ENCODE measurements at regions not wholly inside any gene's neighbourhood (a gene's known extent, or its start where the extent isn't known, plus 50 kb on each side); places are given as distances from the start of the nearest gene placed in this dataset.
A peak's percentile ranks its signal among the peaks of the same experiment; 100 is the strongest.

DNA sequence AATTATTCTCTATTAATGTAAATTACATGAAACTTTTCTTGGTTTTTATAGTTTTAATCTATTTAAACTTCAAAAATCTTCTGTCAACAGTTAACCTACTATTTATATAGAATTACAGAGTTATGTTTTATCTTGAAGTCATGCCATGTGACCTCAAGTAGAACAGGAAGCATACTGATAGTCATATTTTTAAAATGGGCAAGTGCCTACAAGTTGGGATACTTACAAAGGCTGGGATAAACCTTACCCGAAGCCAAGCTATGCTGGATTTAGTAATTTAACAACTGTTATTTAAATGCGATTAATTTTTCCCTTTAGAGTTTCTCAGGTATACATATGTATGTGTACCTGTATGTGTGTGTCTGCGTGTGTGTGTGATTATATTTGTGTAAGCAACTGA, 266.9 kb downstream of the RASSF9 start:
- DNase-seq (ENCODE audit: low spot score) = no peak
- in situ Hi-C loops (cut with MboI; ENCODE audit: low pct_unique_long_range_greater_than_20kb, low sequenced_read_pairs, unreplicated experiment) = no loop called here
- TF ChIP-seq CTCF (IDR thresholded peaks at IDR 0.05; ENCODE audit: extremely low read depth, insufficient read depth, missing control alignments) = no peak

GRCh38 chr12:85572956-85573355, 263.3 kb downstream of the RASSF9 start:
- in situ Hi-C loops (cut with MboI; ENCODE audit: low pct_unique_long_range_greater_than_20kb, low sequenced_read_pairs, unreplicated experiment) = no loop called here
- no peak for TF ChIP-seq CTCF (IDR thresholded peaks at IDR 0.05; ENCODE audit: extremely low read depth, insufficient read depth, missing control alignments)
- no peak for DNase-seq (ENCODE audit: low spot score)

GRCh38 chr12:85573635-85574214, 262.5 kb downstream of the RASSF9 start:
- in situ Hi-C loops (cut with MboI; ENCODE audit: low pct_unique_long_range_greater_than_20kb, low sequenced_read_pairs, unreplicated experiment) = no loop called here
- DNase-seq (ENCODE audit: low spot score) = no peak
- TF ChIP-seq CTCF (IDR thresholded peaks at IDR 0.05; ENCODE audit: extremely low read depth, insufficient read depth, missing control alignments) = no peak

DNA sequence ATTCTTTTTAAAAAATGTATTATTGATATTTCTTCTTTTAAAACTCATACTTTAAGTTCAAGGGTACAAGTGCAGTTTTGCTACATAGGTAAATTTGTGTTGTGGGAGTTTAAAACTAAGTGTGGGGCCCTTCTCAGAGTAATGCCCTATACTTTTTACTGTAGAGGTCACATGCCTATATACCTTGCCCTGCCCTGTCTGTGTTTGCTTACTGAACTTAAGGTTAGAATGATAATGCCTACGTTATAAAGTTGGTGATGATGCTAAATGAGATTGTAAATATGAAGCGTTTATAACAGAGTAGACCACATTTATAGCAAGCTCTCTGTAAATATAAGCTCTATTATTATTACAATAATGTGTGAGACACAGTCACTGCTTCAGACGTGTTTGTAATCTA, 261.9 kb downstream of the RASSF9 start:
- DNase-seq (ENCODE audit: low spot score) = no peak
- no peak for TF ChIP-seq CTCF (IDR thresholded peaks at IDR 0.05; ENCODE audit: extremely low read depth, insufficient read depth, missing control alignments)
- in situ Hi-C loops (cut with MboI; ENCODE audit: low pct_unique_long_range_greater_than_20kb, low sequenced_read_pairs, unreplicated experiment) = no loop called here

DNA sequence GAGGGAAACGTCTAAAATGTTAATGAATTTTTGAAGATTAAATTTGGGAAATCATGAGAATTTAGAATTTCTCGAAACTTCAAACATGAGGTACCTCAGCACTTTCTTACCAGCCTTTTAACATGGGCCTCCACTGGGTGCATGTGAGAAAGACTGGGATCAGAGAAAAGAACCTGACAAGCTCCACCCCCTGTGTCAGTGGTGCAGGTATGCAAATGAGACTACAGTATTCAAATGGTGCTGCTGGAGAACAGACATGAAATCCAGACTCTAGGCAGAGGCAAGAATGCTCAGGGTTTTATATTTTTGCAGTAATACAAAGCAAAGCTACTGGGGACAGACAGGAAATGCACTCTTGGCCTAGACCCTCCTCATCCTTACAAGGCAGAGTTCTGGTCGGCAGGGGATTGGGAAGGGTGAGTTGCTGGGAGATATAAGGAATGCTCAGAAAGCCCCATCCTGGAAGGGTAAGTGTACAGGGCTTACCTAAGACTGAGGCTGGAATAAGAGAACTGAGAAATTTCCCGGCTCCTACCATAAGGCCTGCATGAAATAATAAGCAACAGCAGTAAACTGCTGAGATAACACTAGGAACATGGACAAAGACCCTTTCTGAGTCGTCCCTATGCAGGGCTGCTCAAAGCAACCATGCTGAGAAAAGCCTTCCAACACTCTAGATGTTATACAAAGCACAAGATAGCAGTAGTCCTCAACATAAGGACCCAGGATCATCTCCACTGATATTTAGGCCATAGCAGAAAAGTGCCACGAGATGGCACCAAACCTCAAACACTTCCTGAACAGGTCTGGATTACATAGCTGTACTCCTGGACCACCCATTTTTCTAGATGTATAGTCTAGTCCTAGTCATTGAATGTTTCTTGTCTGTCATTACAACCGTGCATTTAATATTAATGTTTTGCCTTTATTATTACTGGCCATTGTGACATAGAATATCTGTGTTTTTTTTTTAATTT, 260.8 kb downstream of the RASSF9 start:
- peak; percentile 42 for DNase-seq (ENCODE audit: low spot score)
- in situ Hi-C loops (cut with MboI; ENCODE audit: low pct_unique_long_range_greater_than_20kb, low sequenced_read_pairs, unreplicated experiment) = loop anchor here (25.0 kb wide), 1 partner anchor 287 kb away; the partner anchor contains the start of gene NTS
- peak; percentile 67 for TF ChIP-seq CTCF (IDR thresholded peaks at IDR 0.05; ENCODE audit: extremely low read depth, insufficient read depth, missing control alignments)

DNA sequence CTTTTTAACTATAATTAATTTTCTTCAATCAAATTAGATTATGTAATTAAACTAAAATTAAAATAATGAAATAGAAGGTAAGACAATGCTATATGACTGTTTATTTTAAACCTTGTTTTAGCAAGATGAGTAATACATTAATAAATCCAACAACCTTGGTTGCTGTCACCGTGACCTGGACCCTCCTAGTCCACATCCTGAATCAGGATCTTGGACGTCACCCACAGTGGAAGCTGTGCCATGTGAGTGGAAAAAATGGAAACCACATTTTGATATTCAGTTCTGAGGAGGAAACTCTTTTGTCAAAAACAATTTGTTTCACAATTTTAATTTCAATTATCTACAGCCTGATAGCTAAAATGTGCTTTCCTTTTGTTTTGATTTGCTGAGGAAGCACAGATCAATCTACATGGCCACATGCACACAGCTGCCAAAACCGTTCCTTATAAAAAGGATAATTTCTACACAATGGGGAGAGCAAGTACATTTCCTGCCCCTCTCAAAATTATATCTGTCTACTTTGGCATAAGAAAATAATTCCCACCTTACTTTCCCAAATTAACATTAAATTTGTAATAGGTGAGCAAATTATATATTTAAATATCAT, 255.5 kb downstream of the RASSF9 start:
- no peak for TF ChIP-seq CTCF (IDR thresholded peaks at IDR 0.05; ENCODE audit: extremely low read depth, insufficient read depth, missing control alignments)
- in situ Hi-C loops (cut with MboI; ENCODE audit: low pct_unique_long_range_greater_than_20kb, low sequenced_read_pairs, unreplicated experiment) = loop anchor here (25.0 kb wide), 1 partner anchor 282 kb away; the partner anchor contains the start of gene NTS
- no peak for DNase-seq (ENCODE audit: low spot score)
